Ammon's horn (tissue), 1 donor: ENCODE measurements at regions not wholly inside any gene's neighbourhood (a gene's known extent, or its start where the extent isn't known, plus 50 kb on each side); places are given as distances from the start of the nearest gene placed in this dataset.

Source experiments
- DNase-seq: peaks from one replicate; pipeline ENCODE4 v3.0.0-alpha.2; 2016; ENCODE audit warnings: low spot score

DNA sequence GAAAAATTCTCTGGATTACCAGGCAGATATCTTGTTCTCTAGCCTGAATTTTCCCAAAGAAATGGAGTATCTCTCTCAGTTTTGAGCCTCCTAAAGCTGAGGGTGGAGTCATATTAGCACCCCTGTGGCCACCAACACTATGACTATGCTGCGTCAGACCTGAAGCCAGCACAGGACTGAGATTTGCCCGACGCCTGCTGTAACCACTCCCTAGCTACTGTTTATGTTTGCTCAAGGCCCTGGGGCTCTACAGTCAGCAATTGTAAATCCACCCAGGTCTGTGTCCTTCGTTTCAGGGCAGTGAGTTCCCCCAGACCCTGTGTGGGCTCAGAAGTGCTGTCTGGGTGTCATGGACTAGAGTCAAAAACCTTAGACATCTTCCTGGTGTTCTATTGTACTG is 61.4 kb downstream of the ZXDA start:
- DNase-seq, result no peak

GRCh38 chrX:57822818-57823217 is 87.4 kb downstream of the ZXDA start:
- DNase-seq, result no peak

- DNase-seq, result no peak
These were observed 87.9 kb downstream of the ZXDA start for GRCh38 chrX:57822398-57822797.

DNA sequence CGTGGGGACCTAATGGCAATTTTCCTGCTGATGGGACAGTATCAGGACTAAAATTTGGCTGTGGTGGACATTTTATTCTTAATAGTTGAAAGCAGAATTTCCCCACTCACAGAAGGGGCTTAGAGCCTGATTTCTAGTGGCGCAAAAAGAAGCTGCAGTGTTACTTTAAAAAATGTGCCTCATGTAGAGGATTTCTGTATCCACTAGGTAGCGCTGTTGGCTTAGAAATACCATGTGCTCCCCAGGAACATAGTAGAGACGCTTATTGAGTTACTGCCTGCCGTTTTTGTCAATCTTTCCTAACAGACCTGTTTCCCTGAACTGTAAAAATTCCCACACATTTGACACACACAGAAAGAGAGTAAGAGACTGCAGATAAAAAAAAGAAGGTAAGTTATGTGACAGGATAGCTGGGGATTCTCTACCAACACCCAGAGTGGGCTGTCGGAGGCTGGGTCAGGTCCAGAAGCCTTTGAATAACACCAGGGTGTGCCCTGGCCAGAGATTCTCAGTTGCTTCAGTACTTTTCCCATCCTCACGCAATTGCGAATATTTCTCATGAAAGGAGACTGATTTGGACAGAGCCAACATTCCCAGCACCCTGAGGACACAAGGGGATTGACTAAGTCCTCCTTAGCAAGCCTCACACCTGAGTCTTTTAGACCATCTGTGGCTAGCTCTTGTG is 88.4 kb downstream of the ZXDA start:
- peak; percentile 67 for DNase-seq

- no peak for DNase-seq
These were observed 93.0 kb downstream of the ZXDA start for GRCh38 chrX:57817302-57817701.

GRCh38 chrX:57772637-57773036 is 92.6 kb upstream of the NLRP2B start:
- DNase-seq, result no peak

DNA sequence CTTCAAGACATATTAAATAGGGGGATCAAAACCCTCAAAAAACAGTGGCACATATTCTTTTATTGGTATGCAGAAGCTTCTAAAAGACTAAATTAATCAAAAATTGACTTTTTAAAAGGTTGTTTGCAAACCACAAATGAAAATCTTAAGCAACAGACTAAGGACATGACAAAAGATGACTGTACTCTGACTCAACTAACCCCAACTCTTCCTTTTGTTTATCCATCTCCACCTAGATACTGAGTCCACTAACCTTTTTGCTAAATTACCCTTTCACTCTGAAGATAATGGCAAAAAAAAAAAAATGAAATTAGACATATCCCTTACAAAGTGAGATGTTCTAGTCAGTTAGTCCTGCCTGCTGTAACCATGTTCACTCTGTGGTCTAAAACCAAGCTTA is 91.6 kb upstream of the NLRP2B start:
- DNase-seq, result no peak

- DNase-seq, result no peak
These were observed 72.8 kb upstream of the NLRP2B start for GRCh38 chrX:57752866-57753265.

GRCh38 chrX:57741107-57741506 is 61.0 kb upstream of the NLRP2B start:
- DNase-seq, result no peak

DNA sequence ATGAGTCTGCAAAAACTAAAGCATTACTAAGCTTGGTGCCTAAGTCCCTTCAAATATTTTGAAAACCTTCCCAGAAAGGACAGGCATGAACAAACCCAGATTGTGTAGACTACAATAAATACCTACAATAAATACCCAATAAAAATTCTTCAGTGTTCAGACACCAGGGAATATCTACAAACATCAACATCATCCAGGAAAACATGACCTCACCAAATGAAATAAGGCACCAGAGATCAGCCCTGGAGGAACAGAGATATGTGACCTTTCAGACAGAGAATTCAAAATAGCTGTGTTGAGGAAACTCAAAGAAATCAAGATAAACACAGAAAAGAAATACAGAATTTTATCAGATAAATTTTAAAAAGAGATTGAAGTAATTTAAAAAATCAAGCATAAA is 57.8 kb upstream of the NLRP2B start:
- no peak for DNase-seq
